Stimulated activated CD4-positive, alpha-beta T cell treated with anti-CD3 and anti-CD28 coated beads, Interleukin-2, amount 100 ng/mL, for 24 hours (primary cell): ENCODE measurements at regions not wholly inside any gene's neighbourhood (a gene's known extent, or its start where the extent isn't known, plus 50 kb on each side); places are given as distances from the start of the nearest gene placed in this dataset.
"Not testable (repeated sequence)": the region's sequence is repeated elsewhere in the genome, so short reads cannot be mapped to it uniquely, and the experiment has no call there.

Source experiments
- DNase-seq, 2 donors: peaks; one replicate each; pipeline ENCODE4 v3.0.0-alpha.2; 2020

DNA sequence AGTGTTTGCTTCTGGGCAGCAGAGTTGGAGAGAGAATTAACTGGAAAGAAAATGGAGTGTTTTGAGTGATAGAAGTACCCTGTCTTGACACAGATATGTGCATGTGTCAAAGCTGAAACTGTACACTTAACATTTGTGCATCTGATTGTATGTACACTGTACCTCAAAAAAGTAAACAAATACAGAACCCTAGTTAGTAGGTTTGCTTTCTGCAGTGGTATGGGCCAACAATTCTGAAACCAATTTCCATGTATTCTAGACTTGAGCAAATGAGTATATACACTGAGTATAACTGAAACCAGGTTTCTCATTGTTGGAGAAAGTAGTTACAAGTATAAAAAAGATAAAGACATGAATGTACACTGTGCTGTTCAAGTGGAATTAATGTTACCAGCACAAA, 52.4 kb downstream of the ELAPOR2 start:
- no peak for DNase-seq

DNA sequence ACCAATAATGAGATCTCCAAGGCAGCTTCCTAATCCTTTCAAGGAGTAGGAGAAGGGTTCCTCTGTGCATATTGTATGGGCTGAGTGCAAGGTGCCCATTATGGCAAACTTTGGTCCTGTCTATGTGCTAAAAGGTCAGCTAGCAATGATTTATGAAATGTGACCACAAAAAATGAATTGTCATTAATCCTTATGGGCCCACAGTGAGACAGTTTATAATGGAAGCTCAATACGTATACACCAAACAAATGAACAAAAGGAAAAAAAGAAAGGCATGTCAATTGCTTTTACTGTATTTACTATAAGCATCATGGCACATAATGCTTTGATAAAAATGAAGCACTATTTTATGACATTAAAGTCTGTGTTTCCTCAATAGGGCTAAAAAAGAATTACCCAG, 54.5 kb downstream of the ELAPOR2 start:
- no peak for DNase-seq

- DNase-seq, result no peak
Measured at GRCh38 chr7:87003872-87004798, 55.3 kb downstream of the ELAPOR2 start.

DNA sequence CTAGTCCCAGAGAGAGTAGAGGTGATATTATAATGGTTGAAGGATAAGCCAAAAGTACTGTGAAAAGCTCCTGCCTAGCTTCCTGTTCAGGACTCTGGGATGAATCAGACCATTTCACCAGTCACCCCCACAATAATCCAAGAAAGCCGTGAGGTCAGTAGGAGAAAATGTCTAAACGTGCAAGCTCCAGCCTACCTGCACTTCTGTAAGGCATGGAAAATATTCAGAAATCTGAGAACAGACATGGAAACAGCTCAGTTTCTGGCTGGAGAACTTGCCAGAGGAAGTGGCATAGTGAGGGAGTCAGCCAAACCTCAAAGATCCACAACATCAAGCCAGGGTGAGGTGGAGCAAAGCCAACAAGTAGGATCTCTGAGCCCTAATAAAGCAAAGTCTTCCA, 58.2 kb downstream of the ELAPOR2 start:
- no peak for DNase-seq

DNA sequence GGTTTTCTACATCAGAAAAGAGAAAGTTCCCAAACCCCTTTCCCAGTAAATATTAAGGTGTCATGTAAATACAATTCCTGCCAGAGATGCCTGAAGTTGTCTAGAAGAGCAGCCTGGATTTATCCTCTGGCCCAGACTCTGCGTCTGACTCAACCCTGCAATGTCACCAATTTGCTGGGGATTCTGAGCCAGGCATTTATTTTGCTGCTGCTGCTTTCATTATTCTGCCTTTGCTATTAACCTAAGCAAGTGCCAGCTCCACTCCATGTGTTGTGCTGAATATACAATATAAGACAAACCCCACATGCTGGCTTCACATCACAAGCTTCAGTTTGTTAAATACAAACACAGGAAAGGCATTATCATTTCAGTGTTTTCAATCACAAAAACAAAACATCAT, 59.1 kb downstream of the ELAPOR2 start:
- no peak for DNase-seq

DNA sequence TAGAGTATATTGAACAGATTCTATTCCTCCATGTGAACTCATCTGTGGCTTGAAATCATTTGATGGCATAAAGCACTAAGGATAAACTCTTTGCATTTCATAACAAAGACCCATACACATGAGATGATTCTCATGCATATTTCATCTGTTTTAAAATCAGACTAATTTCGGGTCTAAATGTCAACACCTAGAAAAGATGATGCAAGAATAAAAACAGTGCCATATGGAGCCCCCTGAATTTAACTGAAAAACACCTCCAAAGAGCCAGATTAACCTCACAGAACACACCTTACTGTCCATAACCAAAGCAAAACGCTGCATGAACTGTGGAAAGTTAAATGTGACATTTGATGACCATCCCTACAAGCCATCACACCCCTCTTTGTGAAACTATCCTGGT, 59.7 kb downstream of the ELAPOR2 start:
- DNase-seq, result no peak

DNA sequence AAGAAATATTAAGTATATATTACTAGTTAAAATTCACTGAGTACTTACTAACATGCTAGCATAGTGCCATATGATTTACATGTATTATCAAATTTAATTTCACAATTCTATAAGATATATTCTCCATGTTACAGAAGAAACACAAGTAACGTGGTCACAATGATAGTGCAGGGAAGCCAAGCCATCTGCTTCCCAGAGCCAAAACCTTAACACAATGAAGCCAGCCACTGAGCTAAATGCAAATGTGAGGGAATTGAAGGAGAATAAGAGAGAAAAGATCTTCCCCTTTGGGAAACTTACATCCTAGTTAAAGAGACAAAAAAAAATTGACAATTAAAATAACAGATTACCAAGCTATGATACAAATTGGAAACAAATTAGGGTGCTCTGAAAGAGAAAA, 63.6 kb downstream of the ELAPOR2 start:
- DNase-seq, result no peak

DNA sequence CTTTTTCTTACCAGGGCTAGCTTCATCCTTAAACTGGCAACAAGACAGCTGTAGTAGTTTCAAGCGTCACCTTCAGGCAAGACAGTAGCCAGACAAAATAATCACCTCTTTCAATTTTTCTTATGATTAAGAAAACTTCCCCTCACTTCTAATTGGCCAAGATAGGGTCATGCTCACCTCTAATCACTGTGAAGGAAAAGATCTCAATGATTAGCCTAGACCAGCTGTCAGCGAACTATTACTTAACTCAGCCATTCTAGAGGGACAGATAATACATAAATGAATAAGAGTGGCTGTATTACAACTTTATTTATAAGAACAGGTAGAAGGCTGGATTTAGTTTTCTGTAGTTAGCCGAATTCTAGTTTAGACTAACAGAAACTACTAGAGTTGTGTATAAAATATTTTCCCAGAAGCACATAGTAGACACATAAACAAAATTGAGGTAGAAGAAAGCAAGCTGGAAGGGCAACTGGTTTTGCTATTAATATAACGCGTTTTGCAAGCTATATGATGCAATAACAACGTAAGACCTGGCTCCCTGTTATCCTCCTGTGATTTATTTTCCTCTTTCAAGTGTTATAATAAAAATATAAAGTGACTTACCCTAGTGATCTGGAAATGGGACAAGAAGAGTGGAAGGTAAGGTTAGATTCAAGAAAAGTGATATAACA, 64.3 kb downstream of the ELAPOR2 start:
- no peak for DNase-seq

DNA sequence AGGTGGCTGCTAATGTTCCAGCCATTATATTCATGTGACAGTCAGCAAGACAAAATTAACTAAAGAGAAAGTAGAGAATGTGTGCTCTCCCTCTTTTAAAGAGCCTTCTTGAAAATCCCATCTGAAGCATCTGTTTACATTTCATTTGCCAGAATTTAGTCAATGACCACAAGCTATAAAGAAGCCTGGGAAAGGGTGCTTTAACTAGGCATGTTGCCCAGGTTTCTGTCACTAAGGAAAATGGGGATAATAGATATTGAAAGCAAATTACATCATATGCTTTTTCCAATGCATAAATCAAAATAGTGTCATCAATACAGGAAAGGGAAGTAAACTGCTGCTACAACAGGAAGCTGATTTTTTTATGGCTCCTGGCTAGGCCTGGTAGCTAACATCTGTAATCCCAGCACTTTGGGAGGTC, 67.7 kb downstream of the ELAPOR2 start:
- no peak for DNase-seq

GRCh38 chr7:86991093-86991769, 68.2 kb downstream of the ELAPOR2 start:
- DNase-seq, result no peak

DNA sequence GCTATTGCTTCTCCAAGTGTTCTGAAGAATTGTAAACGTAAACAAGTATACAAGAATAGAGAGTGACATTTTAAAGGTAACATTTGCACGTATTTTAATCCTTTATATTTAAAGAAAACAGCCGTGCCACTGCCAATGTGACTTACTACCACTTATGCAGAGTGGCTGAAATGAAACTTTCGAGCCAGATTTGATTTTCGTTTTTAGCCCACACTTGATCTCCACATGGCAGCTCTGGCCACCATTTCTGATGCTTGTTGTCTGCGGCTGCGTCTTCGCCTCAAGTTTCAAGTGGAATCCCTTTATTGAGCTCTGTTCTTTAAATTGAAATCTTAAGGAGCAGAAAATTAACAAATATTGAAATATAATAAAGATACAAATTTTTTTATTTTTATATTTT, 70.0 kb downstream of the ELAPOR2 start:
- no peak for DNase-seq

GRCh38 chr7:86987834-86988233, 71.6 kb downstream of the ELAPOR2 start:
- DNase-seq, result not testable (repeated sequence)

- not testable (repeated sequence) for DNase-seq
Measured at GRCh38 chr7:86987358-86987757, 72.1 kb downstream of the ELAPOR2 start.

GRCh38 chr7:86985342-86985741, 74.1 kb downstream of the ELAPOR2 start:
- DNase-seq, result not testable (repeated sequence)

DNA sequence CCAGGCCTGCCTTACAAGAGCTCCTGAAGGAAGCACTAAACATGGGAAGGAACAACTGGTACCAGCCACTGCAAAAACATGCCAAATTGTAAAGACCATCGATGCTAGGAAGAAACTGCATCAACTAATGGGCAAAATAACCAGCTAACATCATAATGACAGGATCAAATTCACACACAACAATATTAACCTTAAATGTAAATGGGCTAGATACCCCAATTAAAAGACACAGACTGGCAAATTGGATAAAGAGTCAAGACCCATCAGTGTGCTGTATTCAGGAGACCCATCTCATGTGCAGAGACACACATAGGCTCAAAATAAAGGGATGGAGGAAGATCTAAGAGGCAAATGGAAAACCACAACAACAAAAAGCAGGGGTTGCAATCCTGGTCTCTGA, 75.8 kb downstream of the ELAPOR2 start:
- not testable (repeated sequence) for DNase-seq

GRCh38 chr7:86981937-86982336, 77.5 kb downstream of the ELAPOR2 start:
- not testable (repeated sequence) for DNase-seq

GRCh38 chr7:86981127-86981526, 78.3 kb downstream of the ELAPOR2 start:
- DNase-seq, result no peak

GRCh38 chr7:86980223-86980622, 79.2 kb downstream of the ELAPOR2 start:
- no peak for DNase-seq

DNA sequence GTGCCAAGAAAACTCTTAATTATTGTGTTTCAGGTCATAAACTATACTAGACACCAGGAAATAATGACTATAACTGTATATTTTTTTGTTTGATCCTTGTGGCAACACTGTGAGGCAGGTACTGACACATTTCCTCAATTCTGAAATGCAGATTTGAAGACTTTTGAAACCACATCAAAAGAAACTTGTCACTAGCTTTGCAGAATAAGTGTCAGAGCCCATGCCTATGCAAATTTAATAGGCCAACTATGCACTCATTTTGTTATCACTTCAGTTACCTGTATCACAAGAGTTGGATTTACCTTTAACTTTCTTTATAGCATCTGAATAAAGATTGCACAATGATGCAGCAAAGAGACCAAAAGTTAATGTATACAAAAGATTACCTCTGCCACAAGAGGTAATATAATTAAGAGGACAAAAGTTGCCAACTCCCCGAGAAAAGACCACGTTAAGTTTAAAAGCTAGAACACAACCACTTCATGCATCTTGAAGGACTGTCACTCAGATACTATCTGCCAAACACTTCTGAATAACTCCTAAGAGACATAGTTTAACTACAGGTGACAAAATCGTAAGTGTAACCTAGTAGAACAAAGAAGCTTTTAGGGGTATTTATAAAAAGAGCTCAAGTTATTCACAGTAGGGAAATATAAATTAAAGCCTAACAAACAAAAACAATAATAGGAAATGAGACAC, 80.5 kb downstream of the ELAPOR2 start:
- no peak for DNase-seq

GRCh38 chr7:86976958-86977357, 82.5 kb downstream of the ELAPOR2 start:
- DNase-seq, result no peak

- DNase-seq, result no peak
Measured at GRCh38 chr7:86975914-86976313, 83.5 kb downstream of the ELAPOR2 start.

- no peak for DNase-seq
Measured at GRCh38 chr7:86975449-86975848, 84.0 kb downstream of the ELAPOR2 start.

DNA sequence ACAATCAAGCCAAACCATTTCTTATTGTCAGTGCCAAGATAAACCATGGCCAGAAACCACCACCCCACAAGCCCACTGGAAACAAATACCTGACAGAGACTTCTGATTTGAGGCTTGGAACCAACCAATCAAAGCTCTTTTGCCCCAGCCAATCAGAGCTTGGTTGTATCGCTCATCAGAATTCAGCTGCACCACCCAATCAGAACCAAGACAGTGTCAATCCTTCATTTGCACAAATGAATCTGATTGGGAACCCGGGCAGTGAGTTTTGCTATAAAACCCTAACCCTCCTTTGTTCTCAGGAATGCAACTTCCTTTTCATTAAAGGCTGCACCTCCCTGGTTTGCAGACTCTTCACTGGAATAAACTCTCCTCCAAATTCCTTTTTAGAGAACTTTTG, 87.4 kb downstream of the ELAPOR2 start:
- DNase-seq, result no peak
